SK-N-SH treated with all-trans-retinoic acid at 6 μM for 48 hours (cell line): ENCODE measurements at regions not wholly inside any gene's neighbourhood (a gene's known extent, or its start where the extent isn't known, plus 50 kb on each side); places are given as distances from the start of the nearest gene placed in this dataset.

Experiments
- ATAC-seq: fragments of 200-7000 bp; cut with Tn5 transposase; 3 replicates; pipeline ENCODE4 v1.9.1; 2020; ENCODE audit warnings: mild to moderate bottlenecking, moderate library complexity
- ARNTL ChIP-seq: fragments of 450-650 bp; formaldehyde crosslinking; IDR thresholded peaks from 2 replicates; pipeline ENCODE4 v1.5.0; 2020; ENCODE audit warnings: low read depth, mild to moderate bottlenecking, moderate library complexity, borderline replicate concordance
- CSDC2 ChIP-seq: fragments of 250-450 bp; sonication (Bioruptor Pico); IDR thresholded peaks from 2 replicates; pipeline ENCODE4 v1.5.0; 2020; ENCODE audit warnings: mild to moderate bottlenecking, moderate library complexity
- ESRRG ChIP-seq: fragments of 250-450 bp; sonication (Bioruptor Pico); IDR thresholded peaks from 2 replicates; pipeline ENCODE4 v1.6.1; 2021; ENCODE audit warnings: mild to moderate bottlenecking
- GLIS3 ChIP-seq: fragments of 250-450 bp; sonication (Bioruptor Pico); IDR thresholded peaks from 2 replicates; pipeline ENCODE4 v1.5.0; 2020; ENCODE audit warnings: mild to moderate bottlenecking, moderate library complexity
- ISL1 ChIP-seq: fragments of 250-450 bp; sonication (Bioruptor Pico); IDR thresholded peaks from 2 replicates; pipeline ENCODE4 v2.1.2; 2022; ENCODE audit warnings: mild to moderate bottlenecking, moderate library complexity
- OSR1 ChIP-seq: fragments of 250-450 bp; sonication (Bioruptor Pico); IDR thresholded peaks from 2 replicates; pipeline ENCODE4 v1.8.0; 2022; ENCODE audit warnings: moderate library complexity, mild to moderate bottlenecking, inconsistent platforms
- PPARA ChIP-seq: fragments of 250-450 bp; sonication (Bioruptor Pico); IDR thresholded peaks from 2 replicates; pipeline ENCODE4 v1.5.0; 2020; ENCODE audit warnings: mild to moderate bottlenecking, borderline replicate concordance
- RARB ChIP-seq: fragments of 250-450 bp; sonication (Bioruptor Pico); IDR thresholded peaks from 2 replicates; pipeline ENCODE4 v1.8.0; 2021; ENCODE audit warnings: mild to moderate bottlenecking, moderate library complexity
- SNAI2 ChIP-seq: fragments of 250-450 bp; sonication (Bioruptor Pico); IDR thresholded peaks from 2 replicates; pipeline ENCODE4 v1.5.0; 2020; ENCODE audit warnings: mild to moderate bottlenecking, moderate library complexity
- TCF4 ChIP-seq: fragments of 250-450 bp; sonication (Bioruptor Pico); IDR thresholded peaks from 2 replicates; pipeline ENCODE4 v1.8.0; 2021; ENCODE audit warnings: mild to moderate bottlenecking, moderate library complexity, borderline replicate concordance
- ZC3H10 ChIP-seq: fragments of 250-450 bp; sonication (Bioruptor Pico); IDR thresholded peaks from 2 replicates; pipeline ENCODE4 v1.5.1; 2021; ENCODE audit warnings: mild to moderate bottlenecking, moderate library complexity
- ZFP3 ChIP-seq: fragments of 250-450 bp; sonication (Bioruptor Pico); IDR thresholded peaks from 2 replicates; pipeline ENCODE4 v1.5.0; 2020; ENCODE audit warnings: mild to moderate bottlenecking, moderate library complexity
- ZFP30 ChIP-seq: fragments of 450-650 bp; formaldehyde crosslinking; IDR thresholded peaks from 2 replicates; pipeline ENCODE4 v1.5.0; 2022; ENCODE audit warnings: mild to moderate bottlenecking, moderate library complexity
- ZNF565 ChIP-seq: fragments of 450-650 bp; formaldehyde crosslinking; conservative IDR thresholded peaks from 2 replicates; pipeline ENCODE4 v1.5.0; 2020; ENCODE audit warnings: low read depth, mild to moderate bottlenecking, moderate library complexity
- ZNF70 ChIP-seq: fragments of 450-650 bp; formaldehyde crosslinking; IDR thresholded peaks from 2 replicates; pipeline ENCODE4 v1.5.0; 2020; ENCODE audit warnings: mild to moderate bottlenecking, moderate library complexity
- ZNF8 ChIP-seq: fragments of 450-650 bp; formaldehyde crosslinking; IDR thresholded peaks from 2 replicates; pipeline ENCODE4 v1.5.0; 2020; ENCODE audit warnings: mild to moderate bottlenecking, moderate library complexity
- TF ChIP-seq, protein P1 (sequence below): fragments of 250-450 bp; sonication (Bioruptor Pico); IDR thresholded peaks from 2 replicates; pipeline ENCODE4 v1.8.0; 2021; ENCODE audit warnings: low read depth, mild to moderate bottlenecking, moderate library complexity, borderline replicate concordance
- TF ChIP-seq, protein P2 (sequence below): fragments of 250-450 bp; sonication (Bioruptor Pico); IDR thresholded peaks from 2 replicates; pipeline ENCODE4 v1.5.1; 2021; ENCODE audit warnings: mild to moderate bottlenecking, moderate library complexity
- TF ChIP-seq, protein P3 (sequence below): fragments of 250-450 bp; sonication (Bioruptor Pico); IDR thresholded peaks from 2 replicates; pipeline ENCODE4 v1.5.1; 2020; ENCODE audit warnings: low read depth, mild to moderate bottlenecking, moderate library complexity
- TF ChIP-seq, protein P4 (sequence below): fragments of 250-450 bp; sonication (Bioruptor Pico); IDR thresholded peaks from 2 replicates; pipeline ENCODE4 v1.5.0; 2020; ENCODE audit warnings: mild to moderate bottlenecking, moderate library complexity
- TF ChIP-seq, protein P5 (sequence below): fragments of 250-450 bp; sonication (Bioruptor Pico); IDR thresholded peaks from 2 replicates; pipeline ENCODE4 v1.8.0; 2020; ENCODE audit warnings: mild to moderate bottlenecking, moderate library complexity, borderline replicate concordance

- TF ChIP-seq, protein P1, sequence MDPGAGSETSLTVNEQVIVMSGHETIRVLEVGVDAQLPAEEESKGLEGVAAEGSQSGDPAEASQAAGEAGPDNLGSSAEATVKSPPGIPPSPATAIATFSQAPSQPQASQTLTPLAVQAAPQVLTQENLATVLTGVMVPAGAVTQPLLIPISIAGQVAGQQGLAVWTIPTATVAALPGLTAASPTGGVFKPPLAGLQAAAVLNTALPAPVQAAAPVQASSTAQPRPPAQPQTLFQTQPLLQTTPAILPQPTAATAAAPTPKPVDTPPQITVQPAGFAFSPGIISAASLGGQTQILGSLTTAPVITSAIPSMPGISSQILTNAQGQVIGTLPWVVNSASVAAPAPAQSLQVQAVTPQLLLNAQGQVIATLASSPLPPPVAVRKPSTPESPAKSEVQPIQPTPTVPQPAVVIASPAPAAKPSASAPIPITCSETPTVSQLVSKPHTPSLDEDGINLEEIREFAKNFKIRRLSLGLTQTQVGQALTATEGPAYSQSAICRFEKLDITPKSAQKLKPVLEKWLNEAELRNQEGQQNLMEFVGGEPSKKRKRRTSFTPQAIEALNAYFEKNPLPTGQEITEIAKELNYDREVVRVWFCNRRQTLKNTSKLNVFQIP = no peak
- TF ChIP-seq ISL1 (CRISPR knock-in tag) = no peak
- TF ChIP-seq, protein P2, sequence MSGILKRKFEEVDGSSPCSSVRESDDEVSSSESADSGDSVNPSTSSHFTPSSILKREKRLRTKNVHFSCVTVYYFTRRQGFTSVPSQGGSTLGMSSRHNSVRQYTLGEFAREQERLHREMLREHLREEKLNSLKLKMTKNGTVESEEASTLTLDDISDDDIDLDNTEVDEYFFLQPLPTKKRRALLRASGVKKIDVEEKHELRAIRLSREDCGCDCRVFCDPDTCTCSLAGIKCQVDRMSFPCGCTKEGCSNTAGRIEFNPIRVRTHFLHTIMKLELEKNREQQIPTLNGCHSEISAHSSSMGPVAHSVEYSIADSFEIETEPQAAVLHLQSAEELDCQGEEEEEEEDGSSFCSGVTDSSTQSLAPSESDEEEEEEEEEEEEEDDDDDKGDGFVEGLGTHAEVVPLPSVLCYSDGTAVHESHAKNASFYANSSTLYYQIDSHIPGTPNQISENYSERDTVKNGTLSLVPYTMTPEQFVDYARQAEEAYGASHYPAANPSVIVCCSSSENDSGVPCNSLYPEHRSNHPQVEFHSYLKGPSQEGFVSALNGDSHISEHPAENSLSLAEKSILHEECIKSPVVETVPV (CRISPR knock-in tag) = no peak
- TF ChIP-seq ZFP30 (CRISPR knock-in tag) = no peak
Measured at GRCh38 chr22:22952531-22953280, 65.1 kb downstream of the IGLL5 start (continued).

DNA sequence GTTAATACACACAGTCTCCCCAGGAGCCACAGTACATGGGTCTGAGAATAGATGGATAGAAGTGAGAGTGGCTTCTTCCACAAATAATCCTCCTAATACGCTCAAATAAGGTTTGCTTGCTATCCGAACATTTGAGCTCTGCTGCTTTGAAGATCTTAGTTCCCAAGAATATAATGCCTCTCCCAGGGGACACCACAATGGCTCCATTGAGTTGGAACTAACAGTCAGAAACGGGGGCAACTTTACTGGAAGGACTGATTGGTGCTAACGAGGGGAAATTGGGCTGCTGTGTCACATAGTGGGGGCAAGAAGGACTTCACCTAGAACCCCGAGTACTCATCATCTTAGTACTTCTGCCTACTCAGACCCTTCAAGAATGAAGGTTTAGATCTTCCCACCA is 66.2 kb downstream of the IGLL5 start:
- no peak for ATAC-seq
- no peak for TF ChIP-seq TCF4 (CRISPR knock-in tag)
- no peak for TF ChIP-seq ZFP30 (CRISPR knock-in tag)
- TF ChIP-seq ESRRG (CRISPR knock-in tag) = no peak
- TF ChIP-seq, protein P1 = no peak
- no peak for TF ChIP-seq ZNF8 (CRISPR knock-in tag)
- no peak for TF ChIP-seq CSDC2 (CRISPR knock-in tag)
- TF ChIP-seq PPARA = no peak; the same call in 1 of the 2 replicates
- TF ChIP-seq ISL1 (CRISPR knock-in tag) = no peak
- TF ChIP-seq ZNF565 = no peak
- TF ChIP-seq SNAI2 = no peak
- no peak for TF ChIP-seq RARB (CRISPR knock-in tag)
- TF ChIP-seq GLIS3 = no peak
- TF ChIP-seq, protein P3, sequence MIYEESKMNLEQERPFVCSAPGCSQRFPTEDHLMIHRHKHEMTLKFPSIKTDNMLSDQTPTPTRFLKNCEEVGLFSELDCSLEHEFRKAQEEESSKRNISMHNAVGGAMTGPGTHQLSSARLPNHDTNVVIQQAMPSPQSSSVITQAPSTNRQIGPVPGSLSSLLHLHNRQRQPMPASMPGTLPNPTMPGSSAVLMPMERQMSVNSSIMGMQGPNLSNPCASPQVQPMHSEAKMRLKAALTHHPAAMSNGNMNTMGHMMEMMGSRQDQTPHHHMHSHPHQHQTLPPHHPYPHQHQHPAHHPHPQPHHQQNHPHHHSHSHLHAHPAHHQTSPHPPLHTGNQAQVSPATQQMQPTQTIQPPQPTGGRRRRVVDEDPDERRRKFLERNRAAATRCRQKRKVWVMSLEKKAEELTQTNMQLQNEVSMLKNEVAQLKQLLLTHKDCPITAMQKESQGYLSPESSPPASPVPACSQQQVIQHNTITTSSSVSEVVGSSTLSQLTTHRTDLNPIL (CRISPR knock-in tag) = no peak
- TF ChIP-seq ZNF70 (CRISPR knock-in tag) = no peak
- TF ChIP-seq, protein P4, sequence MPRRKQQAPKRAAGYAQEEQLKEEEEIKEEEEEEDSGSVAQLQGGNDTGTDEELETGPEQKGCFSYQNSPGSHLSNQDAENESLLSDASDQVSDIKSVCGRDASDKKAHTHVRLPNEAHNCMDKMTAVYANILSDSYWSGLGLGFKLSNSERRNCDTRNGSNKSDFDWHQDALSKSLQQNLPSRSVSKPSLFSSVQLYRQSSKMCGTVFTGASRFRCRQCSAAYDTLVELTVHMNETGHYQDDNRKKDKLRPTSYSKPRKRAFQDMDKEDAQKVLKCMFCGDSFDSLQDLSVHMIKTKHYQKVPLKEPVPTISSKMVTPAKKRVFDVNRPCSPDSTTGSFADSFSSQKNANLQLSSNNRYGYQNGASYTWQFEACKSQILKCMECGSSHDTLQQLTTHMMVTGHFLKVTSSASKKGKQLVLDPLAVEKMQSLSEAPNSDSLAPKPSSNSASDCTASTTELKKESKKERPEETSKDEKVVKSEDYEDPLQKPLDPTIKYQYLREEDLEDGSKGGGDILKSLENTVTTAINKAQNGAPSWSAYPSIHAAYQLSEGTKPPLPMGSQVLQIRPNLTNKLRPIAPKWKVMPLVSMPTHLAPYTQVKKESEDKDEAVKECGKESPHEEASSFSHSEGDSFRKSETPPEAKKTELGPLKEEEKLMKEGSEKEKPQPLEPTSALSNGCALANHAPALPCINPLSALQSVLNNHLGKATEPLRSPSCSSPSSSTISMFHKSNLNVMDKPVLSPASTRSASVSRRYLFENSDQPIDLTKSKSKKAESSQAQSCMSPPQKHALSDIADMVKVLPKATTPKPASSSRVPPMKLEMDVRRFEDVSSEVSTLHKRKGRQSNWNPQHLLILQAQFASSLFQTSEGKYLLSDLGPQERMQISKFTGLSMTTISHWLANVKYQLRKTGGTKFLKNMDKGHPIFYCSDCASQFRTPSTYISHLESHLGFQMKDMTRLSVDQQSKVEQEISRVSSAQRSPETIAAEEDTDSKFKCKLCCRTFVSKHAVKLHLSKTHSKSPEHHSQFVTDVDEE (CRISPR knock-in tag) = no peak
- no peak for TF ChIP-seq ARNTL
- TF ChIP-seq OSR1 = no peak
- TF ChIP-seq, all 23 proteins: peak for 0

DNA sequence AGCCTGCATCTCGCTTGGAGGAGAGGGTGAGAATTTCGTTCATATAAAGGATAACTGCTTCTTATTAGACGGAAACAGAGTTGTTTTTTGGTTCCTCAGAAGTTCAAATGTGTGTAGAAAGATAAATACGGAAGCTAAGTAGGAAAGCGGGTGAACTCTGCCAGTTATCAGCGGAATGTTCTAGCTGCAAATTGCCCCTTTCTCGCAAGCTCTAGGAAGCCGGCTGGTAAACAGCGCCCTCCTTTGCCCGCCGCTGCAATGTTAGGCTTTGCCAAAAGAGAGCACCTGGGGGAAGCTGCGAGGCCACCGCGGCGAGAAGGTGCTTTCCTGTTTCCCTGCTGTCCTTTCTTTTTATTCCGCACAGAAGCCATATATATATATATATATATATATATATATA is 67.0 kb downstream of the IGLL5 start:
- no peak for ATAC-seq
- TF ChIP-seq SNAI2 = no peak
- TF ChIP-seq CSDC2 (CRISPR knock-in tag) = no peak
- no peak for TF ChIP-seq ESRRG (CRISPR knock-in tag)
- TF ChIP-seq, protein P3 (CRISPR knock-in tag) = no peak
- TF ChIP-seq TCF4 (CRISPR knock-in tag) = no peak
- TF ChIP-seq, protein P2 (CRISPR knock-in tag) = no peak
- TF ChIP-seq ARNTL = no peak
- no peak for TF ChIP-seq ZFP3 (CRISPR knock-in tag)
- TF ChIP-seq, protein P5, sequence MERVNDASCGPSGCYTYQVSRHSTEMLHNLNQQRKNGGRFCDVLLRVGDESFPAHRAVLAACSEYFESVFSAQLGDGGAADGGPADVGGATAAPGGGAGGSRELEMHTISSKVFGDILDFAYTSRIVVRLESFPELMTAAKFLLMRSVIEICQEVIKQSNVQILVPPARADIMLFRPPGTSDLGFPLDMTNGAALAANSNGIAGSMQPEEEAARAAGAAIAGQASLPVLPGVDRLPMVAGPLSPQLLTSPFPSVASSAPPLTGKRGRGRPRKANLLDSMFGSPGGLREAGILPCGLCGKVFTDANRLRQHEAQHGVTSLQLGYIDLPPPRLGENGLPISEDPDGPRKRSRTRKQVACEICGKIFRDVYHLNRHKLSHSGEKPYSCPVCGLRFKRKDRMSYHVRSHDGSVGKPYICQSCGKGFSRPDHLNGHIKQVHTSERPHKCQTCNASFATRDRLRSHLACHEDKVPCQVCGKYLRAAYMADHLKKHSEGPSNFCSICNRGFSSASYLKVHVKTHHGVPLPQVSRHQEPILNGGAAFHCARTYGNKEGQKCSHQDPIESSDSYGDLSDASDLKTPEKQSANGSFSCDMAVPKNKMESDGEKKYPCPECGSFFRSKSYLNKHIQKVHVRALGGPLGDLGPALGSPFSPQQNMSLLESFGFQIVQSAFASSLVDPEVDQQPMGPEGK = no peak
- no peak for TF ChIP-seq ZC3H10 (CRISPR knock-in tag)
- TF ChIP-seq ISL1 (CRISPR knock-in tag) = no peak
- no peak for TF ChIP-seq RARB (CRISPR knock-in tag)
- TF ChIP-seq, protein P1 = no peak
- TF ChIP-seq PPARA = no peak
